ENCODE measurements at regions not wholly inside any gene's neighbourhood (a gene's known extent, or its start where the extent isn't known, plus 50 kb on each side); places are given as distances from the start of the nearest gene placed in this dataset.

DNA sequence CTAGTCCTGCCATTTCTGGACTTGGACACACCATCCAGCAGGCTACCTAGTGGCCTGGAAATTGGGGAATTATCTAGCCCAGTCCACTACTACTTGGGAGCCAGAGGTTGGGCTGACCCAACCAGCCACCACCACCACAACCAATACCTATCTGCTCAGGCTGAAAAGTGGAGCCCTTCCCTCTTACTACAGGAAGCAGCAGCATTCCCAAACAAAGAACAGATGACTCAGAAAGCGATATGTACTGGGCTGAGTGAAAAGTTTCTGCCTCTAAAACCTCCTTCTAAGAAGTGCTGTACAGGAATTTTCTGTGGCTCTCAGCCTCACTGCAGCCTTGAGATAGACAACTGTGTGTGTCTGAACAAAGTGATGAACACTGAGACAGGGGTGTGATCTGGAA is 279.4 kb downstream of the CDH10 start:
- TF ChIP-seq, protein P1, sequence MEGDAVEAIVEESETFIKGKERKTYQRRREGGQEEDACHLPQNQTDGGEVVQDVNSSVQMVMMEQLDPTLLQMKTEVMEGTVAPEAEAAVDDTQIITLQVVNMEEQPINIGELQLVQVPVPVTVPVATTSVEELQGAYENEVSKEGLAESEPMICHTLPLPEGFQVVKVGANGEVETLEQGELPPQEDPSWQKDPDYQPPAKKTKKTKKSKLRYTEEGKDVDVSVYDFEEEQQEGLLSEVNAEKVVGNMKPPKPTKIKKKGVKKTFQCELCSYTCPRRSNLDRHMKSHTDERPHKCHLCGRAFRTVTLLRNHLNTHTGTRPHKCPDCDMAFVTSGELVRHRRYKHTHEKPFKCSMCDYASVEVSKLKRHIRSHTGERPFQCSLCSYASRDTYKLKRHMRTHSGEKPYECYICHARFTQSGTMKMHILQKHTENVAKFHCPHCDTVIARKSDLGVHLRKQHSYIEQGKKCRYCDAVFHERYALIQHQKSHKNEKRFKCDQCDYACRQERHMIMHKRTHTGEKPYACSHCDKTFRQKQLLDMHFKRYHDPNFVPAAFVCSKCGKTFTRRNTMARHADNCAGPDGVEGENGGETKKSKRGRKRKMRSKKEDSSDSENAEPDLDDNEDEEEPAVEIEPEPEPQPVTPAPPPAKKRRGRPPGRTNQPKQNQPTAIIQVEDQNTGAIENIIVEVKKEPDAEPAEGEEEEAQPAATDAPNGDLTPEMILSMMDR (IDR thresholded peaks at IDR 0.05; ENCODE audit: low read length): no peak
- no peak for TF ChIP-seq EZH2 (IDR thresholded peaks at IDR 0.05; ENCODE audit: borderline replicate concordance, low read length)
